ENCODE measurements at regions not wholly inside any gene's neighbourhood (a gene's known extent, or its start where the extent isn't known, plus 50 kb on each side); places are given as distances from the start of the nearest gene placed in this dataset.
"Not testable (repeated sequence)": the region's sequence is repeated elsewhere in the genome, so short reads cannot be mapped to it uniquely, and the experiment has no call there.

DNA sequence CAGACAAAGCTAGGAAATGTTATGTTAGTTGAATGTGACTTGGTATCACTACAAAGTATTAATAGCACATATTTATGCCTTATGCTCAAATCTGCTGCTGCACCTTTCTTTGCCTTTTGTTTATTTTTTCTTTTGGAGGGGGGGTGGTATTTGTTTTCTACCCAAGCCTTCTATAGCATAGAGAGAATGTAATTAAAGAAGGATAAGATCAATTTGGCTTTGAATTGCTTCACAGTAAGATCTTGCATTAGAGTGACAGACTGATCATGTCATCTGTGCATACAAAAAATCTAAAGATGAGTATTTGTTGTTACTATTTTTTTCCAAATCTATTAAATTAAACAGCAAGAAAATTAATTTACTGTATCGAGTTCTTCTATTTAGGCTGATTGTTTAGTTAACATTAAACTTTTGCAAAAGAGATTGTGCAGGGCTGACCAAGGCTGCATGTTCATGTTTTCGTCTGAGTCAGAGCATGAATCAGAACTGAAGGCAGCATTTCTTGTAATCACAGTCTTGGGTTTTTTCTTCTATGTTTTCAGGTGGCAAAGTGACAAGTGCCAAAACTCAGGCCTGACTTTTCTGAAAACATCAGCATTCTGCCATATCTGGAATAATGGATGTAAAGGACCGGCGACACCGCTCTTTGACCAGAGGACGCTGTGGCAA lies 1007.1 kb upstream of the WWC1 start:
- DNase-seq (ENCODE audit: low spot score) = peak; percentile 9

DNA sequence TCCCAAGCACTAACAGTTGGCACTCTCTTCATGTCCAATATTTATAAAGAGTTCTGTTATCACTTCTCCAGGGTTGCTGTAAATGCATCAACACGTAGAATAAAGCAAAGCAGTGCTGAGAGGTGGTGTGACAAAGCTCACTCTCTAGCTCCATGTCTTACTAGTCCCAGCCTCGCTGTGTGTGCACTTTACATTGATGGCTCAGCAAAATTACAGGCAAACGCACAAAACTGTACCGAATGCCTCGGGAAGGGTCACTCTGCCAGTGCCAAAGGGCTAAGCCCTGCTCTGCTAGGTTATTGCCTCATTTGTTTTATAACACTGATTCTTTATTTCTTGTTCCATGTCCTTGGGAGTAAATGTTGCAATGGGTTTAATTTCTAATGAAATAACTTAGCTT lies 1005.9 kb upstream of the WWC1 start:
- DNase-seq (ENCODE audit: low spot score) = no peak

DNA sequence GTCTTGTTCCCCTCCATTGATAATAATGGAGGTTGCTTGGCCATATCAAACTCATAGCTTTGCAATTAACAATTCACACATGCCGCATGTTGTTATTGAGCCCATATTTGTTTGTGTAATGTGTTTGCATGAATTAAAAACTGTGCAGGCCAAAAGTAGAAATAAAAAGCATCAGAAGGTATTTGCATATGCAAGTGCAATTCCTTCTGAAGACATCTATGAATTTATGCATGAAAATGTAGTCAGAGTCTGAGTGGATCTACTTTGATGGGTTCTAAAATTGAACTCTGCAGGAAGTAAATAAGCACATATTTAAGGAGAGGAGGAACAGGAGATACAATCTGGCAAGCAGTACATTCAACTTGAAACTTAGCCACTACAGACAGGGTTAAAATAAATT lies 1004.6 kb upstream of the WWC1 start:
- no peak for DNase-seq (ENCODE audit: low spot score)

- DNase-seq (ENCODE audit: low spot score) = no peak
These were observed 1001.0 kb upstream of the WWC1 start for GRCh38 chr5:167290478-167290877.

DNA sequence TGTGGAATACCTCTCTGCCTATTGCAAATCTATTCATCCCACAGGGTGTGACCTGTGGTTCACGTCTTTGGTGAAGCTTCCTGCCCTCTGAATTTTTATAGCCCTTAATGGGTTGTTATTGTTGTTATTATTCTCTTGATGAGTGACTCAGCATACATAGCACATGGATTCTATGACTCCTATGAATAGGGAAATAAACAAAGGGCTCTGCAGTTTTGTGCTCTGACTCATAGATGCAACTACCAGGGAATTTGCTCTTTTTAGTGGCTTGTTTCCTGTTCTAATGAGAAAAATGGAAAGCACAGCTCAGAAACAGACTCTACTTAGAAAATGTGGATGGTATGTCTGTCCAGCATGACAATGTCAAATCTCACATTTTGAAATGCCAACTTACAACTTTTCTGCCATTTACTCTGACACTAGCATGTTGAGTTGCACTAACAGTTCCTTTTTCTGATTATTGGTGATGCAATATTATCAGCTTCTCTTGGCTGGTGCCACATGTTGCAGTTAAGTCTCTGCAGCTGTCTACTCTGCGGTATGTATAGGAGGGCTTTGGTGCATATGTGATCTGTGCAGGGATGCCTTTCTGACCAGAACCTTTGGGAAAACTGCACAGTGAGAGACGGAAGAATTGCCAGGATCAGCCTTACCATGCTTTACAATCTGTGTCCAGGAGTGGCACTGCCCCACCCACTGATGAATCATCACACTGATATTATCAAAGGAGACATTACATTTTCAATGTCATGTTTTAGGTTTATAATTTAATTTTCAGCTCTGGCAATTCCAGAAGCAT lies 996.4 kb upstream of the WWC1 start:
- peak; percentile 82 for DNase-seq (ENCODE audit: low spot score)

DNA sequence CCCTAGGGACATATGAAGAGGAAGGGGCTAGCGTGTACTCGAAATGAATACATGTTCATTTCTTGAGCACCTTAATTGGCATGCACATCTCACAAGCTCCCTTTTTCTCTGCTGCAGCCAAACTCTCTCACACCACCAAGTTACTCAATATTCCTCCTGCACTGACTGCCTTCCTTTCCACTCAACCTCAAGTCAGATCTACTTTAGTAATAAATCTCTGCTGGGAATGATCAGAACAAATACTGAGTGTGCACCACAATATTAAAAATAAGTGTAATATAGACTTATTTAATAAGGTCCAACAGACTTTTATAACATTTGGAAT lies 995.8 kb upstream of the WWC1 start:
- DNase-seq (ENCODE audit: low spot score) = peak; percentile 6

GRCh38 chr5:167296066-167296465 lies 995.4 kb upstream of the WWC1 start:
- DNase-seq (ENCODE audit: low spot score) = no peak

DNA sequence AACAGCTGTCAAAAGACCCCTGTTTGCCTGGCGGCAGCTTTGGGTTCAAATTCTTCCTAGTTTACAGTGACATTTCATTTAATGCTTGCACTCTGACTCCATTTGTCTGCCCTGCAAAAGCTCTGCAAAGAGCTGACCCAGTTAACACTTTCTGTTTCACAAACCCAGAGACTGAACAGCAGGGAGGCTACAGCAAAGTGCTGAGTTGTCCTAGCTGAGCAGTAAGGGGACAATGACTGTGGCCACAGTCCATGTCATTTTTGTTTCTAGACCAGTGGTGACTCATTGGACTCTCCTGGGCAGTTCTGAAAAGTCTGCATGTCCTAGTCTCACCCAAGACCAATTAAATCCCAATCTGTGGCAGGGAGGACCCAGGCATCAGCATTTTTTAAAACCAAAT lies 994.8 kb upstream of the WWC1 start:
- no peak for DNase-seq (ENCODE audit: low spot score)

- not testable (repeated sequence) for DNase-seq (ENCODE audit: low spot score)
These were observed 991.6 kb upstream of the WWC1 start for GRCh38 chr5:167299861-167300260.

DNA sequence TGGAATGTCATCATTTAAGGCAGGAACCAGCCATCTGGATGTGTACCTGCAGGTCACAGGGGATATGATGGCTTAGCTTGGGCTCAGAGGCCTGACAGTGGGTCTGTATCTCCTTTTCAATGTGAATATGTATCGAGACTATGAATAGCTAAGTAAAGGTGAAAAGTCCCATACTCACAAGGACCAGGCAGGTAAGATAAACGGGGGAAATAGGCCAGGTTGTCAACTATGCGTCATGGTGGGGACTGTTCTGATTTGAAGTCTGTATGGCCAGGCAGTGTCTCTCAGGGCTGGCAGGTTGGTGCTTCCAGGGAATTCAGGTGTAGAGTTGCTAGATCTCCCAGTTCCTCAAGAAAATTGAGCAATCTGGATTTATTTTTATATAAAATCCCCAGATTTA lies 987.9 kb upstream of the WWC1 start:
- no peak for DNase-seq (ENCODE audit: low spot score)

DNA sequence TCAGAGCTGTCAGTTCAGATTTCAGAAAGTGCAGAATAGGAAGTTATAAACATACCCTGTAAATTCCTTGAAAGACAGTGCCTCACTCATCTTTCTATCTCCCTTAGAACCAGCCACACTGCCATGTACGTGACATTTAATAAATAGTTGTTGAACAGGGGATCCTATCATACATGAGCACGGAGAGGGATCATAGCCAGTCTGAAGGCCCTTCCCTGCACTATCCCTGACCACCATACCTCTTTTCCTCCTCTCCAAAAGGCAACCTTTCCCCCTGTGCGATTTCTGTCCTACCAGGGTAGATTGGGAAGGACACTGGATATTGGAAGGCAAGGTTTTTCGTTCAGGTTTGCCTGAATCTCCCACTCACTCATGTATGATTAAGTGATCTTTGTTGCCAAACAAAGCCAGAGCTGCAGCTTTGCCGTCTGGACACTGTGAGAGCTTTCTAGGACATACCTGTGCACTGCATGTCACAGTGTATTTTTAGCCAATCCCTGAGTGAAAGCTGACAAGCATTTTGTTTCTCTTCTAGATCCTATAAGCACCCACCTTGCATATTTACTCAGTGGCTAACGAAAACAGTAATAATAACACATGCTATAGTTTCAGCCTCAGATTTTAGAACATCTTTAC lies 986.5 kb upstream of the WWC1 start:
- DNase-seq (ENCODE audit: low spot score) = no peak

DNA sequence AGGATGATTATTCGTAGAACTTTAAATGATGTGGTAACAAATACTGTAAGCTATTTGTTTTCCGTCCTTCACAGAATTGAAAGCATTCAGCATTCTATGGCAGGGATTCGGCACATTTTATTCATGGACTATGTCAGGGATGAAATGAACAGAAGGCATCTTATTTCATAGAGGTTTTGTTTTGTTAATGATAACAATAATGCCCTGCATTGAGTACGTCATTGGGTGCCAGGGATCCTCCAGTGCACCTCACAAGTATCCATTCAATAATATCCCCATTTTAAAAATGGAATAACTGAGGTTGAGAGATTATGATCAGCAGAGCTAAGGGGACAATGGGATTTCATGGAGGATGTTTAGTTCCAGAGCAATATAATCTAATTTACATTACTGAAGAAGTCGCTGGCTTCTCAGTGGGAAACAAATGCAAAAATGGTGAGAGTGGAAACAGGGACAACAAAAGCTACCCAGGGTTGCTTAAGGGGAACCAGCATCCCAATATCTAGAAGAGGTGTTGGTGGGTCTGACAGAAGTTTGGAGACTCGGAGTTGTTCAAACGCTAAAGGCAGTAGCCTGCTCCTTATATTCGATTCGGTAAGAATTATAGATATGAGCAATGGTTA lies 985.7 kb upstream of the WWC1 start:
- no peak for DNase-seq (ENCODE audit: low spot score)

GRCh38 chr5:167307042-167307441 lies 984.4 kb upstream of the WWC1 start:
- no peak for DNase-seq (ENCODE audit: low spot score)

DNA sequence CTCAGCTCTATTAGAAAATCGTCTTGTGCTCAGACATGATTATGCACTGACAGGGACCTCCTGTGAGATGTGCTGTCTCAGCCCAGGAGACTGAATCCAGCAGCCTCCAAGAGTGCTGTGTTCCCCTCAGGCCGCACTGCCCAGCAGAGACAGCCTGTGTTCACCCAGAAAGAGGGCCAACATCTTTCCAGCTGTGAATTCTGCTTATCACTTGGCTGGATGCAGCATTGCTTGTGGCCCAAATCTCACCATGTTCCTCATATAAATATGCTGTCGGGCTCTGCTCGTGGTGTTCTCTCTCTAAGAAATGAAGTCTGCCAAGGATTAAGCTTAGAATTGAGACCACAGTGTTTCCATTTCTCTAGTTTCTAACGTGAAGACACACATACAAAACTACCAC lies 983.0 kb upstream of the WWC1 start:
- no peak for DNase-seq (ENCODE audit: low spot score)

DNA sequence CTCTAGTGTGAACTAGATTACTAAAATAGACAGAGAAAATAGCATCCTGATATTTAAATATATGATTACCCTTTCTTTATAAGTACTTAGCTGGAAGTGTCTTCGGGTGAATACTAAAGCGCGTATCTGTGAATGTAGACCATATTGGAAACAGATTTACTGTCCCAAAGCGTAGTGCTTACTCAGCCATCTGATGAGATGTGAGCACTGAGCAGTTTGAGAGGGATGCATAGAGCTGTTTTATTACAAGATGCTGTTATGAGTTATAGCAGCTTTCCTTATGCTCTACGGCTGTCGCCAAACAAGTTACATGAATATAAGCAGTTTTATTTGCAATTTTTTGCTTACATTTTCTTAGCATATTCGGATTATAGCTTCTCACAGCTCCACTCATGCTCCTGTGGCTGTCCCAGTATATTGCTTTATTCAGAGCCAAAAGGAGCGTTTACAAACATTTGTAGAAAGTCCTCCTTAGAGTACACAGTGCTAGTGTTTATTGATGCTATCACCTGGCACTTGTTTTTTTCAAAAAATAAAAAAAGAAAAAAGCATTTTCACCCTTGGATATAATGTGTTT lies 981.4 kb upstream of the WWC1 start:
- DNase-seq (ENCODE audit: low spot score) = no peak

DNA sequence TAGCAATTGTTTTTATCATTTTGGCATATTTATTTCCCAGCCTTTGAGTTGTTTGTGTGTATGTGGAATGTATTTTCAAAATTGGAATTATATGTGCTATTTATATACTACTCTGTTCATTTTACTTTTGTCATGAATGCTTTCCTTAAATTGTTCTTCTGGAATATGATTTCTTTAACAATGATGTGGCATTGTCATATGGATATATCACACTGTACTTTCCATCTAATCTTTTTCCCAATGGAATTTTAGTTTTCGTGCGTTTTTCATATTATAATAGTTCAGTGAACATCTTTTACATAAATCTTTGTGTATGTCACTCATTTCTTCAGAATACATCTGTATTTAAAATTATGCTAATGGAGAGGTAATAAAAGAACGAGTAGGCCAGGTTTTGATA lies 980.1 kb upstream of the WWC1 start:
- DNase-seq (ENCODE audit: low spot score) = no peak

DNA sequence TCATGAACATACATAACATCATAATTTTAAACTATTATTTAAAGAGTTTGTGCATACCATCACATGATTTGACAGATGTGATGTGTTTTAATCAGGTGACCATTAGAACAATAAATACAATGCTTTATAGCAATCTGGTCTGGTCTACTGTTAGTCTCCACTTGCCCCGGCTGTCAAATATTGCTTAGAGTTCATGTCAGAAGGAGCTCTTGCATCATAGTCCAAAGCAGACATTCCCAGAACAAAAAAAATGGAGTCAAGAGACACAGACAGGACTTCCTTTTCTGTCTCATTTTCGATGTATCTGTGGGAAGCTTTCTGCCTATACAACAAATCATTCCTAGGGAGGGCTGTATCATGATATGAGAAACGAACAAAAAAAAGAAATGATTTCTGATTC lies 979.2 kb upstream of the WWC1 start:
- DNase-seq (ENCODE audit: low spot score) = no peak

DNA sequence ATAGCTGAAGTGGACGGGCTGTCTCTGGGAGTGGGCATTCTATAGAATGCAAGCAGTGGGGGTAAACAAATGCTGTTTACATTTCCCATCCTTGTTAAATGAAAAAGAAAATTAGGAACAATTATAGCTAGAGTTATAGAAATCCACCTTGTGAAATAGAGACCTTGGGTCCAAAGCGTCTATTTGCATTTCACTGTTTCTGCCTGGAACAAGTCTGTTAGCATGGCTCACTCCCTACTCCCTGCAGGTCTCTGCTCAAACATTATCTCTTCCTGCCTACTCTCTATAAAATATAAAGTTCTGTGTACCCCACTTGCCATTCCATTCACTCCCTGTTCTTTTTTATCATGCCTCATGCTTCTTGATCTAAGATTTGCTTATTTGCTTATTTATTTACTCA lies 975.7 kb upstream of the WWC1 start:
- no peak for DNase-seq (ENCODE audit: low spot score)

- no peak for DNase-seq (ENCODE audit: low spot score)
These were observed 973.6 kb upstream of the WWC1 start for GRCh38 chr5:167317884-167318283.

DNA sequence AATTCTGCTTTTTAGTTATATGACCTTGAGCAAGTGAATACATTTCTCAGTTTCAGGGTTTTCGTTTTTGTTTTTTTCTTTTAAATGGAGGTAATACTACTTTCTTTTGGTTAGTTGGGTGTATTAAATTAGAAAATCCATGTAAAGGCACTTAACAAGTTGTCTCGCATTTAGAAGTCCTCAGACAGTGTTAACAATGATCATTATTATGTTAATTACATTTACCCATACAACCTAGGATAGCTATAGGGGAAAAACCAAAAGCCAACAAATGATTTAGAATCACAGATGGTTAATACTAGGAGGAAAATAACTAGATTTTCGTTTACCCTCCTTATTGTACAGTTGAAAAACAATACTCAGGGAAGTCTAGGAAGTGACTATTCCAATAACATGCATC lies 972.2 kb upstream of the WWC1 start:
- DNase-seq (ENCODE audit: low spot score) = no peak

DNA sequence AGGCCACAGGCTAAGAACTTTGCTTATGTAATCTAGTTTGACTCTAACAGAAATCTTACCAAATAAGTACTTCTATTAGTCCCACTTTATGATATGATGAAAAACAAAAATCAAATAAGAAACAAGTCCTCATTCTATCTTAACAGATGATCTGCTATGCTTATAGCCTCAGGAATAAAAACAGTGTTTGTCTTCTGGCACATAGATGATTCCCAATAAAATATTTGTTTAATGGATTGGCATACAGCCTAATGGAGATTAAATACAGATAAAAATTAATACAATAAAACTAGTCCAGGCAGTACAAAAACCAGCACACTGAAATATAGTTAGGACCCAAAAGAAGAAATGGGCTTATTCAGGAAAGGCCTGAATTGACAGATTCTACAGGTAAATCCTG lies 971.4 kb upstream of the WWC1 start:
- DNase-seq (ENCODE audit: low spot score) = no peak

DNA sequence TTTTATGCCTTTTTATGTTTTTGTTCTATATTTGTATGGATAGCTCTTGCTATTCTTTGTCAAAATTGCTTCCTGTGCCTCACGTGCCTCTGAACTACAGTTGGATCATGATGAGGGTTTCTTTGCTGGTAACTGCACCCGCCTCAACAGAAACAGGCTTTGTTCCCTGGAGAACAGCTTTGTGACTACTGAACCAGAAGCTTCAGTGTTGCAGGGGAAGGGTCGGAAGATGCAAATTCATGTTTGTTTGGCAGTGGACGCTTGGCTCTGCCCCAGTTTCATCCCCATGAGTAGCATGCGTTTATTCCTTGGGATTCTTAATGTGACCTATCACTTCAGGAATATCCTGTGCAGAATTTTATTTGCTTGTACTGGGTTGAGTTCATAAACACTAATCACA lies 959.1 kb upstream of the WWC1 start:
- no peak for DNase-seq (ENCODE audit: low spot score)

GRCh38 chr5:167336161-167336560 lies 955.3 kb upstream of the WWC1 start:
- DNase-seq (ENCODE audit: low spot score) = no peak

Measured in GM03348 (cell line).